ENCODE measurements at regions not wholly inside any gene's neighbourhood (a gene's known extent, or its start where the extent isn't known, plus 50 kb on each side); places are given as distances from the start of the nearest gene placed in this dataset.

DNA sequence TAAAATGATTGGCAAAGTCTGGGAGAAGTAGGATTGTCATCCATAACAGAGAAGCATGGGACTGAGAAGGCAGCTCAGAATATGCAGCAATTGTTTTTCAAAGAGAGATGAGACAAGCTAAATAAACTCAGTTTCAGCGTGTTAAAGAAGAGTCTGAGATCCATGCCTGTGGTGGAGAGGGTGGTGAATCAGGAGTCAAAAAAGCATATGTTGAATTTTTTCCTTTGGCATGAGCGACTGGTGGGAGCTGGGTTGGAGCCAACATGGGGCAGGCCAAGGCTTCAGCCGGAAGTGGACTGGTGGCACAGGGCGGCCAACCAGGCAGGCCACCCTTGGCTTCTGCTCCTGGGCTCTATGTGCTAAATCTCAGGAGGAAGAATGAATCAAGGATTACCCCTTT is 102.0 kb downstream of the SST start:
- no peak overlapping the region for H3K4me3 ChIP-seq (ENCODE audit: low read length)

DNA sequence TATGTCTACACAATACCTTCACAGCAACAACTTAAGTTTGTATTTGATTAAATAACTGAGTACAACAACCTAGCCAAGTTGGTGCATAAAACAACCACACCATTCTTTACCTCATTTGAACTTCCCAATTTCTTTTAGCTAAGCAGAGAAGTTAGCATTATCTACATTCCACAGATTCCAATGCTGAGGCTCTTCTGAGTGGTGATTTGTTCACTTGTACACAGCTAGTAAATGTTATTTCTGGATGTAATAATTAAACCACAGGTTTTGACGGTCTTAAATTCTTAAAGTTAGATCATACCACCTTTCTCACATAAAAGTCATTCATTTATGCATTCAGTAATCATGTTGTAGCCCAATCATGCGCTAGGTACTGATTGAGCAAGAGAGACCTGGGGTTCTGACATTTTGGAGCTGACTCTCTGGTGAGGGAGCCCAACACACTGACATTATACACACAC is 102.5 kb downstream of the SST start:
- no peak overlapping the region for H3K9ac ChIP-seq (ENCODE audit: low read length)
- no peaks in the 10 kb centered on the region for H3K9me3 ChIP-seq (ENCODE audit: low read length)
- no peaks in the 10 kb centered on the region for H3K36me3 ChIP-seq (ENCODE audit: insufficient read depth, low read length)
- TF ChIP-seq MXI1 (conservative IDR thresholded peaks at IDR 0.05; ENCODE audit: poor library complexity, severe bottlenecking) (no peak), TAF1 (IDR thresholded peaks at IDR 0.05; ENCODE audit: low read depth) (no peak), EP300 (conservative IDR thresholded peaks at IDR 0.05; ENCODE audit: poor library complexity, severe bottlenecking) (no peak), EZH2 (IDR thresholded peaks at IDR 0.05; ENCODE audit: borderline replicate concordance, insufficient read depth, low read length, poor library complexity, severe bottlenecking) (no peak), POLR2AphosphoS5 (IDR thresholded peaks at IDR 0.05) (no peak)
- TF ChIP-seq, protein P1, sequence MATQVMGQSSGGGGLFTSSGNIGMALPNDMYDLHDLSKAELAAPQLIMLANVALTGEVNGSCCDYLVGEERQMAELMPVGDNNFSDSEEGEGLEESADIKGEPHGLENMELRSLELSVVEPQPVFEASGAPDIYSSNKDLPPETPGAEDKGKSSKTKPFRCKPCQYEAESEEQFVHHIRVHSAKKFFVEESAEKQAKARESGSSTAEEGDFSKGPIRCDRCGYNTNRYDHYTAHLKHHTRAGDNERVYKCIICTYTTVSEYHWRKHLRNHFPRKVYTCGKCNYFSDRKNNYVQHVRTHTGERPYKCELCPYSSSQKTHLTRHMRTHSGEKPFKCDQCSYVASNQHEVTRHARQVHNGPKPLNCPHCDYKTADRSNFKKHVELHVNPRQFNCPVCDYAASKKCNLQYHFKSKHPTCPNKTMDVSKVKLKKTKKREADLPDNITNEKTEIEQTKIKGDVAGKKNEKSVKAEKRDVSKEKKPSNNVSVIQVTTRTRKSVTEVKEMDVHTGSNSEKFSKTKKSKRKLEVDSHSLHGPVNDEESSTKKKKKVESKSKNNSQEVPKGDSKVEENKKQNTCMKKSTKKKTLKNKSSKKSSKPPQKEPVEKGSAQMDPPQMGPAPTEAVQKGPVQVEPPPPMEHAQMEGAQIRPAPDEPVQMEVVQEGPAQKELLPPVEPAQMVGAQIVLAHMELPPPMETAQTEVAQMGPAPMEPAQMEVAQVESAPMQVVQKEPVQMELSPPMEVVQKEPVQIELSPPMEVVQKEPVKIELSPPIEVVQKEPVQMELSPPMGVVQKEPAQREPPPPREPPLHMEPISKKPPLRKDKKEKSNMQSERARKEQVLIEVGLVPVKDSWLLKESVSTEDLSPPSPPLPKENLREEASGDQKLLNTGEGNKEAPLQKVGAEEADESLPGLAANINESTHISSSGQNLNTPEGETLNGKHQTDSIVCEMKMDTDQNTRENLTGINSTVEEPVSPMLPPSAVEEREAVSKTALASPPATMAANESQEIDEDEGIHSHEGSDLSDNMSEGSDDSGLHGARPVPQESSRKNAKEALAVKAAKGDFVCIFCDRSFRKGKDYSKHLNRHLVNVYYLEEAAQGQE (IDR thresholded peaks at IDR 0.05; ENCODE audit: borderline replicate concordance): no peak
- TF ChIP-seq, protein P2, sequence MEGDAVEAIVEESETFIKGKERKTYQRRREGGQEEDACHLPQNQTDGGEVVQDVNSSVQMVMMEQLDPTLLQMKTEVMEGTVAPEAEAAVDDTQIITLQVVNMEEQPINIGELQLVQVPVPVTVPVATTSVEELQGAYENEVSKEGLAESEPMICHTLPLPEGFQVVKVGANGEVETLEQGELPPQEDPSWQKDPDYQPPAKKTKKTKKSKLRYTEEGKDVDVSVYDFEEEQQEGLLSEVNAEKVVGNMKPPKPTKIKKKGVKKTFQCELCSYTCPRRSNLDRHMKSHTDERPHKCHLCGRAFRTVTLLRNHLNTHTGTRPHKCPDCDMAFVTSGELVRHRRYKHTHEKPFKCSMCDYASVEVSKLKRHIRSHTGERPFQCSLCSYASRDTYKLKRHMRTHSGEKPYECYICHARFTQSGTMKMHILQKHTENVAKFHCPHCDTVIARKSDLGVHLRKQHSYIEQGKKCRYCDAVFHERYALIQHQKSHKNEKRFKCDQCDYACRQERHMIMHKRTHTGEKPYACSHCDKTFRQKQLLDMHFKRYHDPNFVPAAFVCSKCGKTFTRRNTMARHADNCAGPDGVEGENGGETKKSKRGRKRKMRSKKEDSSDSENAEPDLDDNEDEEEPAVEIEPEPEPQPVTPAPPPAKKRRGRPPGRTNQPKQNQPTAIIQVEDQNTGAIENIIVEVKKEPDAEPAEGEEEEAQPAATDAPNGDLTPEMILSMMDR (IDR thresholded peaks at IDR 0.05; ENCODE audit: poor library complexity, severe bottlenecking): no peak
- H3K4me2 ChIP-seq (ENCODE audit: low read length): no peak overlapping the region
- no peak overlapping the region for H3K4me3 ChIP-seq (ENCODE audit: low read length)
- H3K27me3 ChIP-seq (ENCODE audit: insufficient read depth, low read depth, low read length): no peaks in the 10 kb centered on the region
- no peaks in the 10 kb centered on the region for H3K9me2 ChIP-seq (ENCODE audit: insufficient read depth, low read length)
- no peaks in the 10 kb centered on the region for H3K79me2 ChIP-seq (replicated peaks; ENCODE audit: insufficient read depth, low read length)
- no peaks in the 10 kb centered on the region for H3F3A ChIP-seq (ENCODE audit: insufficient read depth, low read length, poor library complexity, severe bottlenecking)
- H2AFZ ChIP-seq (ENCODE audit: low read depth, low read length): no peak overlapping the region
- H3K27ac ChIP-seq (ENCODE audit: low read length): no peak overlapping the region
- H4K20me1 ChIP-seq (ENCODE audit: insufficient read depth): no peaks in the 10 kb centered on the region

More for the DNA sequence above, 102.0 kb downstream of the SST start:
- Histone ChIP-seq H3F3A (ENCODE audit: insufficient read depth, low read length, poor library complexity, severe bottlenecking) (no peaks in the 10 kb centered on the region), H3K79me2 (replicated peaks; ENCODE audit: insufficient read depth, low read length) (no peaks in the 10 kb centered on the region), H2AFZ (ENCODE audit: low read depth, low read length) (no peak overlapping the region), H3K9ac (ENCODE audit: low read length) (no peak overlapping the region), H4K20me1 (ENCODE audit: insufficient read depth) (no peaks in the 10 kb centered on the region), H3K4me2 (ENCODE audit: low read length) (no peak overlapping the region), H3K27ac (ENCODE audit: low read length) (no peak overlapping the region), H3K9me2 (ENCODE audit: insufficient read depth, low read length) (no peaks in the 10 kb centered on the region), H3K9me3 (ENCODE audit: low read length) (no peaks in the 10 kb centered on the region), H3K36me3 (ENCODE audit: insufficient read depth, low read length) (no peaks in the 10 kb centered on the region), H3K27me3 (ENCODE audit: insufficient read depth, low read depth, low read length) (no peaks in the 10 kb centered on the region)
- TF ChIP-seq, protein P1 (IDR thresholded peaks at IDR 0.05; ENCODE audit: borderline replicate concordance): no peak
- TF ChIP-seq, protein P2 (IDR thresholded peaks at IDR 0.05; ENCODE audit: poor library complexity, severe bottlenecking): no peak
- TF ChIP-seq EP300 (conservative IDR thresholded peaks at IDR 0.05; ENCODE audit: poor library complexity, severe bottlenecking) (no peak), EZH2 (IDR thresholded peaks at IDR 0.05; ENCODE audit: borderline replicate concordance, insufficient read depth, low read length, poor library complexity, severe bottlenecking) (no peak), TAF1 (IDR thresholded peaks at IDR 0.05; ENCODE audit: low read depth) (no peak), SMC3 (conservative IDR thresholded peaks at IDR 0.05; ENCODE audit: poor library complexity) (no peak), POLR2AphosphoS5 (IDR thresholded peaks at IDR 0.05) (no peak), RAD21 (conservative IDR thresholded peaks at IDR 0.05) (no peak), MXI1 (conservative IDR thresholded peaks at IDR 0.05; ENCODE audit: poor library complexity, severe bottlenecking) (no peak)
